Karpas-422 (cell line): ENCODE measurements at regions not wholly inside any gene's neighbourhood (a gene's known extent, or its start where the extent isn't known, plus 50 kb on each side); places are given as distances from the start of the nearest gene placed in this dataset.
A peak's percentile ranks its signal among the peaks of the same experiment; 100 is the strongest.
"Not testable (repeated sequence)": the region's sequence is repeated elsewhere in the genome, so short reads cannot be mapped to it uniquely, and the experiment has no call there.

Experiments used
- DNase-seq: peaks from one replicate; pipeline ENCODE4 v3.0.0-alpha.2; 2015
- H2AFZ ChIP-seq: fragments of 200-600 bp; sonication (generic); 2 replicates; pipeline ENCODE4 v1.6.1; 2014; ENCODE audit warnings: antibody characterized with exemption, low read length, mixed read lengths
- H3K27ac ChIP-seq: fragments of 200-600 bp; sonication (generic); 2 replicates; pipeline ENCODE4 v1.5.1; 2014; ENCODE audit warnings: mild to moderate bottlenecking, low read length, moderate library complexity
- H3K27me3 ChIP-seq: fragments of 200-600 bp; sonication (generic); 2 replicates; pipeline ENCODE4 v1.6.1; 2014; ENCODE audit warnings: low read length, mixed read lengths
- H3K36me3 ChIP-seq: fragments of 200-600 bp; sonication (generic); 2 replicates; pipeline ENCODE4 v1.6.1; 2014; ENCODE audit warnings: low read length, mixed read lengths; ENCODE audit not compliant: insufficient read depth
- H3K4me1 ChIP-seq: fragments of 200-600 bp; sonication (generic); 2 replicates; pipeline ENCODE4 v1.6.1; 2014; ENCODE audit warnings: mild to moderate bottlenecking, low read length, mixed read lengths
- H3K4me2 ChIP-seq: fragments of 200-600 bp; sonication (generic); 2 replicates; pipeline ENCODE4 v1.6.1; 2014; ENCODE audit warnings: low read length, low read depth, mild to moderate bottlenecking; ENCODE audit not compliant: poor library complexity, severe bottlenecking
- H3K4me3 ChIP-seq: fragments of 200-600 bp; sonication (generic); 2 replicates; pipeline ENCODE4 v1.5.1; 2014; ENCODE audit warnings: mild to moderate bottlenecking, antibody characterized with exemption, low read length, mixed read lengths
- H3K79me2 ChIP-seq: fragments of 200-600 bp; sonication (generic); 2 replicates; pipeline ENCODE4 v1.6.1; 2014; ENCODE audit warnings: mild to moderate bottlenecking, low read length, mixed read lengths
- H3K9ac ChIP-seq: fragments of 200-600 bp; sonication (generic); 2 replicates; pipeline ENCODE4 v1.6.0; 2014; ENCODE audit warnings: low read length
- H3K9me2 ChIP-seq: fragments of 200-600 bp; sonication (generic), shearing (Covaris generic); replicated peaks from 2 replicates; pipeline ENCODE4 v1.6.0; 2014; ENCODE audit warnings: mild to moderate bottlenecking, low read length, moderate library complexity; ENCODE audit not compliant: insufficient read depth
- H3K9me3 ChIP-seq: fragments of 300-700, 200-600 bp; sonication (generic); 2 replicates; pipeline ENCODE4 v1.6.1; 2014; ENCODE audit warnings: low read length, mixed read lengths
- H4K20me1 ChIP-seq: fragments of 200-600 bp; sonication (generic); 2 replicates; pipeline ENCODE4 v1.6.1; 2014; ENCODE audit warnings: mild to moderate bottlenecking, antibody characterized with exemption, low read length, low read depth; ENCODE audit not compliant: insufficient read depth

GRCh38 chr15:21108384-21108783 is 242.3 kb upstream of the POTEB2 start:
- H3K4me3 ChIP-seq, H3K9me2 ChIP-seq: not testable (repeated sequence)

GRCh38 chr15:21107399-21108381 is 241.6 kb upstream of the POTEB2 start:
- not testable (repeated sequence) for H3K9me3 ChIP-seq, H3K4me1 ChIP-seq, H4K20me1 ChIP-seq, H3K9ac ChIP-seq, H3K9me2 ChIP-seq, H3K4me3 ChIP-seq, H3K36me3 ChIP-seq, H3K79me2 ChIP-seq, H3K4me2 ChIP-seq, H3K27ac ChIP-seq, DNase-seq, H3K27me3 ChIP-seq, H2AFZ ChIP-seq

More at GRCh38 chr15:21108384-21108783, 242.3 kb upstream of the POTEB2 start:
- DNase-seq, H3K4me2 ChIP-seq, H3K27me3 ChIP-seq, H3K27ac ChIP-seq, H3K4me1 ChIP-seq, H3K9me3 ChIP-seq, H3K9ac ChIP-seq, H3K36me3 ChIP-seq, H4K20me1 ChIP-seq, H3K79me2 ChIP-seq, H2AFZ ChIP-seq: not testable (repeated sequence)

- not testable (repeated sequence) for H3K9me2 ChIP-seq, H3K27ac ChIP-seq, H3K4me2 ChIP-seq, H3K9ac ChIP-seq, H3K36me3 ChIP-seq, H4K20me1 ChIP-seq, H2AFZ ChIP-seq, H3K9me3 ChIP-seq, H3K79me2 ChIP-seq, DNase-seq, H3K4me1 ChIP-seq, H3K4me3 ChIP-seq, H3K27me3 ChIP-seq
Observed at GRCh38 chr15:21096599-21096998, 230.5 kb upstream of the POTEB2 start.

- not testable (repeated sequence) for H3K79me2 ChIP-seq, H3K4me3 ChIP-seq, H3K9me2 ChIP-seq, H3K9ac ChIP-seq, H3K36me3 ChIP-seq, H3K27me3 ChIP-seq, H4K20me1 ChIP-seq, H2AFZ ChIP-seq, H3K9me3 ChIP-seq, H3K4me2 ChIP-seq, H3K4me1 ChIP-seq, H3K27ac ChIP-seq, DNase-seq
Observed at GRCh38 chr15:21079544-21079943, 213.4 kb upstream of the POTEB2 start.

GRCh38 chr15:21068917-21069316 is 202.8 kb upstream of the POTEB2 start:
- H3K9ac ChIP-seq, H3K79me2 ChIP-seq, H3K27me3 ChIP-seq, H3K27ac ChIP-seq, H3K4me3 ChIP-seq, H3K36me3 ChIP-seq, H4K20me1 ChIP-seq, H3K4me2 ChIP-seq, DNase-seq, H3K9me3 ChIP-seq, H3K4me1 ChIP-seq, H3K9me2 ChIP-seq, H2AFZ ChIP-seq: not testable (repeated sequence)

- H4K20me1 ChIP-seq, H3K36me3 ChIP-seq, H3K9me3 ChIP-seq, H3K4me2 ChIP-seq, H3K27me3 ChIP-seq, H3K79me2 ChIP-seq, H2AFZ ChIP-seq, H3K4me1 ChIP-seq, H3K9ac ChIP-seq, H3K4me3 ChIP-seq, H3K9me2 ChIP-seq, H3K27ac ChIP-seq: not testable (repeated sequence)
- peak; percentile 5 for DNase-seq
Observed at GRCh38 chr15:21063512-21063911, 197.4 kb upstream of the POTEB2 start.

GRCh38 chr15:21062619-21063163 is 196.6 kb upstream of the POTEB2 start:
- H3K9me3 ChIP-seq, H3K27me3 ChIP-seq, H3K79me2 ChIP-seq, H3K36me3 ChIP-seq, H3K27ac ChIP-seq, H3K4me1 ChIP-seq, H3K9me2 ChIP-seq, H4K20me1 ChIP-seq, H3K4me3 ChIP-seq, H3K9ac ChIP-seq, H3K4me2 ChIP-seq, H2AFZ ChIP-seq: not testable (repeated sequence)
- DNase-seq = peak; percentile 40

GRCh38 chr15:21051866-21052265 is 185.8 kb upstream of the POTEB2 start:
- H3K36me3 ChIP-seq, H3K9me2 ChIP-seq, H3K27ac ChIP-seq, H3K9me3 ChIP-seq, H3K4me2 ChIP-seq, H3K27me3 ChIP-seq, H4K20me1 ChIP-seq, H3K79me2 ChIP-seq, H3K9ac ChIP-seq, H3K4me1 ChIP-seq, H2AFZ ChIP-seq, H3K4me3 ChIP-seq, DNase-seq: not testable (repeated sequence)
